GM12878 (cell line): ENCODE measurements at regions not wholly inside any gene's neighbourhood (a gene's known extent, or its start where the extent isn't known, plus 50 kb on each side); places are given as distances from the start of the nearest gene placed in this dataset.

Experiments used
- ATAC-seq: fragments of 200-7000 bp; cut with Tn5 transposase; 3 replicates; pipeline ENCODE4 v1.9.1; 2020; ENCODE audit warnings: mild to moderate bottlenecking, moderate library complexity
- BruUV-seq: library from RNA; stranded (reverse); fragments of 400-500 nt; replicated peaks from 2 replicates; lab custom pipeline; 2021; lab: Mats Ljungman, UMichigan
- CTCF ChIA-PET: fragments of 300-600 bp; sonication (Branson Sonifier 250); formaldehyde crosslinking; extraction: SDS; loops from one replicate; lab custom pipeline; 2021; ENCODE audit warnings: inconsistent platforms; lab: Yijun Ruan, JAX
- POLR2A ChIA-PET: fragments of 350-600 bp; formaldehyde crosslinking; extraction: SDS; loops from one replicate; lab custom pipeline; 2021; ENCODE audit warnings: inconsistent platforms; lab: Charles Lee
- RAD21 ChIA-PET: fragments of 300-600 bp; sonication (Branson Sonifier 250); formaldehyde crosslinking; loops from one replicate; lab custom pipeline; 2023; ENCODE audit warnings: antibody characterized with exemption; ENCODE audit not compliant: unreplicated experiment; lab: Charles Lee
- SMC1A ChIA-PET: fragments of 300-600 bp; sonication (Branson Sonifier 250); formaldehyde crosslinking; loops from one replicate; lab custom pipeline; 2023; ENCODE audit not compliant: unreplicated experiment, uncharacterized antibody; lab: Charles Lee
- DNase-seq: peaks from one replicate; pipeline ENCODE4 v3.0.0-alpha.2; 2011; ENCODE audit warnings: low read depth, low spot score
- FAIRE-seq: peaks from 3 replicates; lab custom pipeline; 2011; peaks lifted over from hg19 to GRCh38; lab: Jason Lieb, UNC
- H2AFZ ChIP-seq: 2 replicates; pipeline ENCODE4 v1.6.0; 2011; ENCODE audit warnings: low read depth, low read length, control low read depth; ENCODE audit not compliant: control insufficient read depth
- H3K27ac ChIP-seq: 2 replicates; pipeline ENCODE4 v1.5.1; 2011; ENCODE audit warnings: control low read depth; ENCODE audit not compliant: control insufficient read depth, insufficient read depth
- H3K27me3 ChIP-seq, 2 experiments: replicated peaks in 1 of 2; 2 replicates each; pipeline versions ENCODE4 v1.6.0 to v1.6.1; 2011; ENCODE audit warnings: low read length in 1 of 2; ENCODE audit not compliant: control insufficient read depth in 2 of 2, insufficient read depth in 2 of 2
- H3K36me3 ChIP-seq, 2 experiments: 2 replicates each; pipeline ENCODE4 v1.5.1; 2011; ENCODE audit warnings: low read length in 1 of 2; ENCODE audit not compliant: control insufficient read depth in 2 of 2, insufficient read depth in 2 of 2
- H3K4me1 ChIP-seq: 2 replicates; pipeline ENCODE4 v1.6.1; 2011; ENCODE audit warnings: mild to moderate bottlenecking, low read length, moderate library complexity, mixed read lengths; ENCODE audit not compliant: control insufficient read depth, insufficient read depth
- H3K4me2 ChIP-seq: 2 replicates; pipeline ENCODE4 v1.6.0; 2011; ENCODE audit warnings: control low read depth; ENCODE audit not compliant: control insufficient read depth, insufficient read depth
- H3K4me3 ChIP-seq: fragments of 200-600 bp; sonication (generic); 2 replicates; pipeline ENCODE4 v1.5.1; 2016
- H3K79me2 ChIP-seq: 2 replicates; pipeline ENCODE4 v1.6.0; 2011; ENCODE audit warnings: low read length; ENCODE audit not compliant: control insufficient read depth, insufficient read depth
- H3K9ac ChIP-seq: 2 replicates; pipeline ENCODE4 v1.8.0; 2011; ENCODE audit warnings: low read length, control low read depth, mixed read lengths; ENCODE audit not compliant: control insufficient read depth, insufficient read depth
- H3K9me3 ChIP-seq: replicated peaks from 3 replicates; pipeline ENCODE4 v1.5.1; 2011; ENCODE audit warnings: mild to moderate bottlenecking, low read length; ENCODE audit not compliant: control insufficient read depth, insufficient read depth
- H4K20me1 ChIP-seq: 2 replicates; pipeline ENCODE4 v1.6.0; 2011; ENCODE audit not compliant: control insufficient read depth, insufficient read depth
- CREB1 ChIP-seq: IDR thresholded peaks from 2 replicates; pipeline ENCODE4 v1.6.1; 2012; ENCODE audit warnings: low read depth, mild to moderate bottlenecking, inconsistent platforms
- EED ChIP-seq: sonication (generic); IDR thresholded peaks from 2 replicates; pipeline ENCODE4 v1.6.1; 2016; ENCODE audit warnings: antibody characterized with exemption, low read depth
- IKZF2 ChIP-seq, 2 experiments: fragments of 450-650 bp; IDR thresholded peaks; 2 replicates each; pipeline ENCODE4 v1.6.1; 2017; ENCODE audit warnings: mild to moderate bottlenecking in 2 of 2, moderate library complexity in 2 of 2
- MTA3 ChIP-seq: IDR thresholded peaks from 2 replicates; pipeline ENCODE4 v1.6.1; 2012; ENCODE audit warnings: low read length, inconsistent platforms, borderline replicate concordance
- MYC ChIP-seq: IDR thresholded peaks from 2 replicates; pipeline ENCODE4 v1.6.1; 2011; ENCODE audit warnings: mild to moderate bottlenecking, low read length, moderate library complexity, inconsistent platforms; ENCODE audit not compliant: insufficient read depth, insufficient replicate concordance, insufficient read length, severe bottlenecking
- NR2F1 ChIP-seq: fragments of 450-650 bp; conservative IDR thresholded peaks from 2 replicates; pipeline ENCODE4 v1.6.1; 2017; ENCODE audit warnings: mild to moderate bottlenecking
- RUNX3 ChIP-seq: IDR thresholded peaks from 2 replicates; pipeline ENCODE4 v1.6.1; 2012; ENCODE audit warnings: low read length, inconsistent platforms
- YY1 ChIP-seq: IDR thresholded peaks from 2 replicates; pipeline ENCODE4 v1.6.1; 2011; ENCODE audit warnings: low read depth, mild to moderate bottlenecking, low read length
- WGBS: methylation state at CpG from one replicate; pipeline ENCODE4 v1.1.6; 2016; ENCODE audit warnings: low lambda C conversion rate; ENCODE audit not compliant: insufficient replicate concordance, insufficient coverage; ENCODE audit errors: missing lambda C conversion rate; 5-methylcytosine and 5-hydroxymethylcytosine counted together
- in situ Hi-C: fragments of 300-500 bp; cut with MboI; formaldehyde crosslinking; loops from 9 replicates; pipeline ENCODE4 v1.14.3; 2018; ENCODE audit warnings: mixed read lengths
- intact Hi-C: fragments of 100-400 bp; cut with micrococcal nuclease; formaldehyde crosslinking; loops from one replicate; pipeline ENCODE4 v1.14.2; 2022; ENCODE audit not compliant: unreplicated experiment
- TF ChIP-seq, protein P1 (sequence below): fragments of 450-650 bp; IDR thresholded peaks from 2 replicates; pipeline ENCODE4 v1.6.1; 2016; ENCODE audit warnings: mild to moderate bottlenecking

DNA sequence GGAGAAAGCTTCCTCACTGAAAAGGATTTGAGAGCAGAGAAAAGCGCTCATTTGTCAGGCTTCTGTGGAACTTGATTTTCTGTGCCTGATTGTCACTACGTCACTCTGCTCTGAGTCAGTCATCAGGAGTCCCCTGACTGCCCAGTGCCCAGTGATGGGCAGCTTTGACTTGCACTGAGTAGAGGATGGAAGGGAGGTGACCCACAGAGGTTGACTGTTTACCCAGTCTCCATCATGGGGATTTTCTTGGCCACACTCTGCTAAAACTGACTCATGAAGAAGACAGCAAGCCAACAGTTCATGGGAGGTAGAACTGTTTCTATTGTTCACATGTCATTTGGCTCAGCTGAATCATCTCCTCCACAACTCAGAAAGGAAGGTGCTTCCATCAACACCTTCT is 82.1 kb upstream of the DUSP10 start:
- peak overlapping the region; percentile 30; the same call in 1 of the 2 replicates for H3K27ac ChIP-seq
- RAD21 ChIA-PET = interaction anchor here (1.1 to 1.5 kb wide), 4 partner anchors 13 to 46 kb away, joined by 3 to 5 read pairs (median 4); no protein-coding TSS in a partner anchor
- ATAC-seq (peak; percentile 79), DNase-seq (no peak), FAIRE-seq (no peak)
- H3K36me3 ChIP-seq = no peaks in the 10 kb centered on the region
- H3K4me1 ChIP-seq = peaks cover 16% of the 10 kb centered on the region
- POLR2A ChIA-PET = interaction anchor here (1.0 kb wide), 1 partner anchor 69 kb away, joined by 3 read pairs; no protein-coding TSS in a partner anchor
- peak overlapping the region; percentile 46 for H3K4me2 ChIP-seq
- no peaks in the 10 kb centered on the region for H4K20me1 ChIP-seq
- WGBS = 50% methylated on average over 2 of the region's 2 CpGs
- no peaks in the 10 kb centered on the region for H3K27me3 ChIP-seq
- no peaks in the 10 kb centered on the region; the same call in 2 of the 3 replicates for H3K9me3 ChIP-seq
- in situ Hi-C loops (no loop called here), intact Hi-C loops (loop anchor here (5.0 to 10.0 kb wide), 3 partner anchors 47 to 349 kb away; partner anchors contain the start of gene DUSP10)
- no peak overlapping the region for H3K9ac ChIP-seq
- CTCF ChIA-PET = interaction anchor here (1.6 to 2.0 kb wide), 2 partner anchors 10 to 24 kb away, joined by 3 to 5 read pairs; no protein-coding TSS in a partner anchor
- no peak overlapping the region for H2AFZ ChIP-seq
- H3K79me2 ChIP-seq = no peaks in the 10 kb centered on the region
- TF ChIP-seq RUNX3 (peak; percentile 21; the same call in 1 of the 2 replicates), EED (peak; percentile 46), YY1 (peak; percentile 33; the same call in 1 of the 2 replicates), MTA3 (no peak), MYC (no peak), NR2F1 (peak; percentile 21; the same call in 1 of the 2 replicates), IKZF2 (IDR thresholded peaks at IDR 0.05) (peak in 1 of 2 experiments; percentile 20; a peak in 1 of 4 replicates), CREB1 (no peak)
- TF ChIP-seq, protein P1, sequence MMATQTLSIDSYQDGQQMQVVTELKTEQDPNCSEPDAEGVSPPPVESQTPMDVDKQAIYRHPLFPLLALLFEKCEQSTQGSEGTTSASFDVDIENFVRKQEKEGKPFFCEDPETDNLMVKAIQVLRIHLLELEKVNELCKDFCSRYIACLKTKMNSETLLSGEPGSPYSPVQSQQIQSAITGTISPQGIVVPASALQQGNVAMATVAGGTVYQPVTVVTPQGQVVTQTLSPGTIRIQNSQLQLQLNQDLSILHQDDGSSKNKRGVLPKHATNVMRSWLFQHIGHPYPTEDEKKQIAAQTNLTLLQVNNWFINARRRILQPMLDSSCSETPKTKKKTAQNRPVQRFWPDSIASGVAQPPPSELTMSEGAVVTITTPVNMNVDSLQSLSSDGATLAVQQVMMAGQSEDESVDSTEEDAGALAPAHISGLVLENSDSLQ = peak; percentile 40
- no TSS peak for BruUV-seq
- H3K4me3 ChIP-seq = no peak overlapping the region
- SMC1A ChIA-PET = interaction anchor here (0.7 to 2.0 kb wide), 6 partner anchors 10 to 224 kb away, joined by 3 to 9 read pairs (median 3); no protein-coding TSS in a partner anchor
